ENCODE measurements at regions not wholly inside any gene's neighbourhood (a gene's known extent, or its start where the extent isn't known, plus 50 kb on each side); places are given as distances from the start of the nearest gene placed in this dataset.
"Not testable (repeated sequence)": the region's sequence is repeated elsewhere in the genome, so short reads cannot be mapped to it uniquely, and the experiment has no call there.

DNA sequence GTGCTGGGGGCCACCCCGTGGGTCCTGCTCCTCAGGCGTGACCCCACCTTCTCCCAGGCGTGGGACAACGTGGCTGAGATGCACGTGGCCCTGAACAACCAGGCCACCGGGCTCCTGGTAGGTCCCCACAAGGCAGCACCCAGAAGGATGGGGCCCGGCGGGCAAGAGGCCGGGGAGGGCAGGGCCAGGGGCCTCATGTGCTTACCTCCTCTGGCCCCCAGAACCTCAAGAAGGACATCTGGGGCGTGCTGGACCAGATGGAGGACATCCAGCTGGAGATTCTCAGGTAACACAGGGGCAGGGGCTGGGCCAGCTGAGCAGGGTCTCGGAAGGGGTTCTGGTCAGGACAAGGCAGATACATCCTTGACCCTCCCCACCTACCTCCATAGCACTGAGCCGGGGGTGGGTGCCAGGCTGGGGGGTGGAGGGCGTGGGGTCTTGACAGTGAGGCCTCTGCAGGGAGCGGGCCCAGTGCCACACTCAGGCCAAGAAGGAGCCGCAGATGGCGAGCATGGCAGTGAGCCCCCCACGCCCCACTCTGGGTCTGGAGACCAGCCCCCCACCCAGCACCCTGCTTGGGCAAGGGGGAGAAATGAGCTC, 186.3 kb downstream of the IGLL1 start:
- no peak for DNase-seq

DNA sequence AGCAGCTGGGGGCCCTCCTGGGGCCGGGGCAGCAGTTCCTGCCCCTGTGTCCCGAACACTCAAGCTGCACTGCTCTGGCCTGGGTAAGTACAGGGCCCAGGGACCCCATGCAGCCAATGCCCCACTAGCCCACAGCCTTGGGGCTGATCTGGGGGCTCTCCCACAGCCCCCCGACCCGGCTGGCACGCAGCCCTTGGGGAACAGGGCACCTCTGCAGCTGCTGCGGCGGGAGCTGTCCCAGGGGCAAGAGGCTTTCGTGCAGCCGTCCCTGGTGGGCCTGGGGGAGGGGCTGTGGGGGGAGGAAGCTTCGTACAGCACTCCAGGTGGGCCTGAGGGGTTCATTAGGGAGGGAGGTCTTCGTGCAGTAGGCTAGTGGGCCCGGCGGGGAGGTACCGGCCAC, 186.9 kb downstream of the IGLL1 start:
- DNase-seq: not testable (repeated sequence)

DNA sequence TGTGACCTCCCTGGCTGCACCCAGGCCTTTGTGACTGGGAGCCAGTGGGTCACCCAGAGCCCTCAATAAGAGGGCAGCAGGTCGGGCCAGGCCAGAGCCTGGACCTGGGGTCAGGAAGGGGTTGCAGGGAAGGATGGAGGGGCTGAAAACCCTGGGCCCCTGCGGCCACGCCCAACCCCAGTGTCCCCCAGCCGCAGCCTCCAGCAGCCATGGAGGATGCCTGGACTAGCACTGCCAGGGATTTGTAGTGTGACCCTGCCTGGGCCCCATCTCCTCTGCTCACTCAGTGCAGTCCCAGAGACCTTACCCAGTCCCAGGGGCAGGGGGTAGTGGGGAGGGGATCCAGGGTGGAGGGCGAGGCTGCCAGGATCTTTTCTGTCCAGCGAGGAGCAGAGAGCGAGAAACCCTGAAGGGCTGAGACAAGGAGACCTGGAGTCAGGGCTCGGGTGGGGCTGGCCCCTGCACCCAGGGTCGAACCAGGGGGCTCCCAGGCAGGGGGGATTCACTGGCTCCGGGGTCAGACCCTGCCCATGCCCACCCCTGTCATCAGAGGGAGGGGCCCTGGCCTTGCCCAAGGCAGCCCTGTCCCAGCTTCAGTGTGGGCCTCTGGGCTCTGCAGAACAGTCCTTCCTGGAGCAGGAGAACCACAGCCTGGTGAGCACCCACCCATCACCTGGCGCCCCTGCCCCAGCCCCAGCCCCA, 187.5 kb downstream of the IGLL1 start:
- DNase-seq: no peak

DNA sequence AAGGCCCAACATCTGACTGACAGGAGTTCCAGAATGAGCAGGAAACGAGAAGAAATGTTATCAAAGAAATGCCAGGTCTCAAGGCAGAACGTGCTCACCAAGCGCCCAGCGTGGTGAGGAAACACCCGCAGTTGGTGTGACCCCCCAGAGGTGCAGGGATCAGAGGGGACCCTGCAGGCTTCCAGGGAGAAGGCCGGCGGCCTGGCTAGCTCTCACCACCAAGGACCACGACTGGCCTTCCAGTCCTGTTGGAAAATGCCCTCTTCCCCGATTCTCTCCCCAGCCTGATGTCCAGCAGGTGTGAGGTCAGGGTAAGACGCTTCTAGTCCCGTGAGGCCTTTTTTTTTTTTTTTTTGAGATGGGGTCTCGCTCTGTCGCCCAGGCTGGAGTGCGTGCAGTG, 189.1 kb downstream of the IGLL1 start:
- no peak for DNase-seq

DNA sequence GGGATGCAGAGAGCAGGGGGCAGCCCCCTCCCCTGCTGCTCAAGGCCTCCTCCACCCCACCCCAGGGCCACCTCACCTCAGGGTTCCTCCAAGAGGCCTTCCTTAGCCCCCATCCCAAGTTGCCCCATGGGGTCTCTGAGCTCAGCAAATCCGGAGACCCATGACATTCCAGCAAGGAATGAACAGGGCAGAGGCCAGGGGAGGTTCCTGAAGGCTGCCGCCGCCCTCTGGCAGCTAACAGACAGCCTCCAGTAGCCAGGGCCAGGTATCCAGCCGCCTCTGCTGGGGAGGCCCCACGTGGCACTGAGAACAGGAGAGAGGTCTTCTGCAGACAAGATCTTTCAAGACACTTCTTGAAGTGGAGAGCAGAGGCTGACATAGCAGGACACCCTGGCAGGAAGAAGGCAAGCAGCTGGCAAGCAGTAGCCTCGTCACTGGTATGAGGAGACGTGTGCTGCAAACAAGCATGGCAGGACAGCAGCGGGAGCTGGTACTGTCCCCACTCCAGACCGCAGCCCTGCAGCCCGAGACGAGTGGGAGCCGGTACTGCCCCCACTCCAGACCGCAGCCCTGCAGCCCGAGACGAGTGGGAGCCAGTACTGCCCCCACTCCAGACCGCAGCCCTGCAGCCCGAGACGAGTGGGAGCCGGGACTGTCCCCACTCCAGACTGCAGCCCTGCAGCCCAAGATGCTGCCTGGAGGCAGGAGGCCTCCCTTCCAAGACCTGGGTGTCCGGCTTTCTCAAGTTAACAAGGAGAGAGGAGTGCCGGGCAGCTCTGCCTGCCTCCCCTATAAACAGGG, 190.6 kb downstream of the IGLL1 start:
- no peak for DNase-seq

DNA sequence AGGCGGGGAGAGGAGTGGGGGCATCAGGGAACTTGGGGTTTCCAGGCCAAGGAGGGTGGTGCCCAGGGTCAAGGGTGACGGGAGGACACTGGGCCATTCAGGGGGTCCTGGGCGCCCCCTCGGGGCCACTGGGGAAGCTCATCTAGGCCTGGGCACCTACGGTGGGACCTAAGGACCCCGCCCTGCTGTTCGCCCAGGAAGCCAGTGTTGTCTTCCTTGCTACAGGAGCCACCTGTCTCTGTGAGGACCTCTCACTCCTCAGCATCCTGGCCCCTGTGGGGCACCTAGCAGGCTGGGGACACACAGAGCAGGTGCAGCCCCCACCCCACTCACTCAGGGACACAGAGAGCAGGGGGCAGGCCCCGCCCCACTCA, 191.6 kb downstream of the IGLL1 start:
- no peak for DNase-seq

DNA sequence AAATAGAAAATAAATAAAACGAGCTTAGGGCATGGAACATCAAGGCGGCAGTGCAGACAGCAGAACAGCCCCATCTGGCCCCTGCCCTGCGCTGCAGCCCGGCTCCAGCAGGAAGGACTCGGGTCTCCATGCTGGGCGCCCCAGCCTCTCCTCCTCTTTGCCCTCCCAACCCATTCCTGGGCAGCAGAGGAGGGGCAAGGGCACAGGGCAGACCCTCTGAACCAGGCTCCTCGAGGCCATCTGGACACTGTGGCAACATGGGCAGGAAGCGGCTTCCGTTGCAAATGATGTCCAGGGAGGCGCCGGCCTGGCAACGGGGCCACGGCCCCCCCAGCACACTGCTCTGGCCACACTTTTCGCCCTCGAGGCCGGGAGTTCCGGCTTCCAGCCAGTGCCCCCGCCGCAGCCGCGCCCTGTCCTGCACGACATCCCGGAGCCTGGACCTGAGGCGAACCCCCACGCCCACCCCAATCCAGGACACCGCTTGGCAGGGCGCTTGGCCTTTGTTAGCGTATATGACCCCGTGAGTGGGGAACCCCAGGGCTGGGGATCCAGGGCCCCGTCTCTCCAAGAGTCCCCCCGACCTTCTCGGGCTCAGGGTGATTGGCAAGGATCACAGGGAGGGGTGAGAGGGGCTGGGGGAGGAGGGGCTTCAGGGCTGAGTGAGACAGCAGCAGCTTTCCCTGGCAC, 192.1 kb downstream of the IGLL1 start:
- DNase-seq: no peak

DNA sequence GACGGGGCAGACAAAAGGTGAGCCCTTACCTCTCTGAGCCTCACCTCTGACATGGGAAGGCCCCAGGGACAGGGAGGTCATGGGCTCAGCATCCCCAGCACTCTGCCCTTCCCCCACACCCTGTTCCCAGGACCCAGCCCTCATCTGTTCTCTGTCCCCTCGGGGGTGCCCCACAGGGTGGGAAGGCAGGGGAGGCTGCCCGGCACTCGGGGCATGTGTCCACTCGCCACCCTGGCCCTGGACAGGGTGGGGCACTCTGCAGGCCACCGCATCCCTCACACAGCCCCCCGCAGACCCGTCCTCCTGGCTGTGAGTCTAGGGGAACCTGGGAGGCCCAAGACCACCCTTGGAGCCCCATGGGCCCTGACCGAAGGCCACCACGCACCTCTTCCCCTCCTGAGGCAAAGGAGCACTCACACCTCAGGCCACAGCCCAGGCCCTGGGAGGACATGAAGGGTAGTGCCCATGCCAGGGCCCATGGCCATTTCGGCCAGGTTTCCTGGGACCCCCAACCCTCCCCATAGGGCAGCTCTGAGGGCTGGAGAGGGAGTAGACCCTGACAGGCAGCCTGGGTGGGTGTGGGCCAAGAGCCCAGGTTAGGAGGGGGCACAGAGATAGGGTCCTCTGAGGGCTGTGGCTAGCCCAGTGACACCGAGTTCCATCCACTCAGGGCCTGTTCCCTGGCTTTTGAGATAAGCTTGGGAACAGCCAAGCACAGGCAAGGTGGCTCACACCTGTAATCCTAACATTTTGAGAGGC, 193.1 kb downstream of the IGLL1 start:
- no peak for DNase-seq

DNA sequence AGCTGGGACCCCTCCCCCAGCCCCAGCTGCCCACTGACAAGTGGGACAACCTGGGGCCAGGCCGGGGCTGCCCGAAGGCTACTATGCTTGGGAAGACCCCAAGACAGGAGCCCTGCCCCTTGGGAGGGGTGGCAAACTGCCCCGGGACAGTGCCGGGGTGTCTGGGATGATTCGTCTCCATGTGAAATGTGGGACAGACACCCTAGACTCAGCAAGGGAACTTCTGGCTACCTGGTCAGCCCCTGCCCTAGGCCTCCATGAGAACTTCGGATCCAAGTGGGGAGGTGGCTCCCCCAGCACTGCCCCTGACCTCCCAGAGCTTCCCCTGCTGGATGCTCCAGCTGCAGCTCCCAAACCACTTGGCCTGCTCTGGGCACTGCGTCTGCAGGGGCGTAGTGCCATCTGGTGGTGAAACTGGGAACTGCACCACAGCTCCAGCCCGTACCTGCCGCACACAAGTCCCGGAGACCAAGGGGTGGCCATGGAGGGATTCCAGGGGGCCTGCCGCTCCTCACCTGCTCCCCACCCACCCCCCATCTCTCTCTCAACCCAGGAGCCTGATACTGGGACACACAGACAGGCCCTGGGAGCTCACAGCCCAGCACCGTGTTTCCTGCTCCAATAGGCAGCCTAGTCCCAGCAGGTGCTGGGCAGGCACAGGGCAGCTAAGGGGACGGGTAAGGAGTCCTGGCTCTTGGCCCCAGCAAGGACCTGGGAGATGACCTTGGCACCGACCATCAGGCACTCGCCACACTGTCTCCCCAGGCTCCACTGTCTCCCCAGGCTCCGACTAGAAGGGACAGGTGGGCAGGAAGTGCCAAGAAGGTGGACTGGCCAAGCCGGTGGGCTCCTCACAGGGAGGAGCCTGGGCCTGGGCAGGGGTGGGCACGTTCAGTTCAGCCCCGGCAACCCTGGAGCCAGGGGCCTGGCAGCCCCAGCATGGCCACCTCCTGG, 194.1 kb downstream of the IGLL1 start:
- DNase-seq: peak; percentile 87

DNA sequence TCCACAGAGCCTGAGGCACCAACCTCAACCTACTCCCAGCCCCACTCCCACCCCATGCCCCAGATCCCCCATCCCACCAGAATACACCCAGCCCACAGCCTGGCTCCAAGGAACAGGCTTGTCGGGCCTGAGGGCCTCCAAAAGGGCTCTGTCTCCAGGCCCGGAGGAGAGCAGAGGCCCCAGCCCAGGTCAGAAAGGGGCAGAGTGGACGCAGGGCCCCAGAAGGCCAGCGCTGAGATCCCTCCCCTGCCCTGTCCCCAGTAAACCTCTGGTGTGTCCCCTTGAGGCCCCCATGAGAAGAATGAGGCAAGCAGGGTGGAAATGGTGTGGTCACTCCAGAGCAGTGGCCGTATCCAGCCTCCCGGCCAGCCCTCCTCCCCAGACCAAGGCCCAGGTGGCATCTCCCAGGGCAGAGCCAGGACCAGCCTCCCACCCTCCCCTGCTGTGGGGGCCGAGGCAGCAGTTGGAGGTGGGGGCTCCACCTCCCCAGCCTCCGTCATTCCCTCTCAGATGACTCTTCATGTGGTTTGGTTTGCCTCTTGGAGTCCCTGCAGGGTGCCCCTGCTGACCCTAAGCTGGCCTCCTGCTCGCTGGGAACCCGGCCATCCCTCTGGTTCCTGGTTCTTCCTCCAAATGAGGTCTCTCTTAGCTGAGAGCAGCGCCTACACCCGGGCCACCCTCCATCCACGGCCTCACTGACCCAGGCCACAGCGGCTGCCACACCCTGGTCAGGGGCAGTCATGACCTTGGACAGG, 195.0 kb downstream of the IGLL1 start:
- no peak for DNase-seq

DNA sequence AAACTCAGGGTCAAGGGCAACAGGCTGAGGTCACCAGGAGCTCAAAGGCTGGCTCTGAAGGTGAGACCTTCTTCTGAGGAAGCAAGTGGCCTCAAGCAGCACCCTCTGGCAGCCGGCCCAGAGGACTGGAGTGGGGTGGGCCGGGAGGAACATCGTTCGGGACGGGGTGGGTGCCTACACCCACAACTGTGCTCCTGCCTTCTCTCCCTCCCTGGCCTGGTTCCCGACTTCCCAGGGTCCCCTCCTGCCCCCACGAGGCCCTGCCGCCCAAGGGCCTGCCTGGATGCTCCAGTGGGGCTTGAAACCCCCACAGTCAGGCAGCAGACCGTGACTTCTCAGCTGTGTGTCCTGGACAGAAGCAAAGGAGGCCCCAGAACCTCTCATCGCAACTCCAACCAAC, 195.7 kb downstream of the IGLL1 start:
- no peak for DNase-seq

DNA sequence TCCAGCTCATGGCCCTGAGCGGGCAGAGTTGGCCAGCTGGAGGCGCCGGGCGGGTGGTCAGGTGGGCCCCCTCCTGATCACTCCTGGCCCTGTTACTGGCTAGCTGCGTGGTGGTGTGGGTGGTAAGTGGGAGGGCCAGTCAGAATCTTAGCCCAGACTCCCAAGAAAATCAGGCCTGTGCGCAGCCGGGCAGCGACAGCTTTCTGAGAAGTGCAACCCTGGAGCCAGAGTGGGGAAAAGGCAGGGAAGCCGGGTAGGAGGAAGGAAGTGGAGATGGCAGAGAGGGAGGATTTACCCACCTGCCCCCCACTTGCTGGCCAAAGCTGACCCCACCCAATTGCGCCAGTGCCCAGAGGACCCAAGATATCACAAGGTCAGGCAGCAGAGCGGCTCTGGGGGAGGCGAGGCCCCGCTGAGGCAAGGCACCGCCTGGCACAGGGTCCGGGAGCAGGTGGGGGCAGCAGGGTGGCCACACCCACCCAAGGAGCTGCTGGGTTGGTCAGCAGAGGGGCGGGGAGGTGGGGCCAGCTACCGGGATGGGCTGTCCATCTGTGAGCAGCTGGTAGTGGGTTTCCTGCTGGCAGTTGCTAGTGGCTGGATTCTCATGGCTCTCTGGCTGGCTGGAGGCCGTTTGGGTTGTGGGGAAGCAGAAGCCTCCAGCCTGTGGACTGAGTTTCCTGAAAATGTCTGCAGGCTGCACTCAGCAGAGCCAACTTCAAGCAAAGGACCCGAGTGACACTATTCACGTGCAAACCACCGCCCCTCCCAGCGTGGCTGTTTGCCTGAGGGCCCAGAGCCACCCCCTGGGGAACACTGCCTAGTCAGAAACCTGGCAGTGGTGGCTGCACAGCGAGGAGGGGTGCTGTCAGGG, 196.4 kb downstream of the IGLL1 start:
- no peak for DNase-seq

DNA sequence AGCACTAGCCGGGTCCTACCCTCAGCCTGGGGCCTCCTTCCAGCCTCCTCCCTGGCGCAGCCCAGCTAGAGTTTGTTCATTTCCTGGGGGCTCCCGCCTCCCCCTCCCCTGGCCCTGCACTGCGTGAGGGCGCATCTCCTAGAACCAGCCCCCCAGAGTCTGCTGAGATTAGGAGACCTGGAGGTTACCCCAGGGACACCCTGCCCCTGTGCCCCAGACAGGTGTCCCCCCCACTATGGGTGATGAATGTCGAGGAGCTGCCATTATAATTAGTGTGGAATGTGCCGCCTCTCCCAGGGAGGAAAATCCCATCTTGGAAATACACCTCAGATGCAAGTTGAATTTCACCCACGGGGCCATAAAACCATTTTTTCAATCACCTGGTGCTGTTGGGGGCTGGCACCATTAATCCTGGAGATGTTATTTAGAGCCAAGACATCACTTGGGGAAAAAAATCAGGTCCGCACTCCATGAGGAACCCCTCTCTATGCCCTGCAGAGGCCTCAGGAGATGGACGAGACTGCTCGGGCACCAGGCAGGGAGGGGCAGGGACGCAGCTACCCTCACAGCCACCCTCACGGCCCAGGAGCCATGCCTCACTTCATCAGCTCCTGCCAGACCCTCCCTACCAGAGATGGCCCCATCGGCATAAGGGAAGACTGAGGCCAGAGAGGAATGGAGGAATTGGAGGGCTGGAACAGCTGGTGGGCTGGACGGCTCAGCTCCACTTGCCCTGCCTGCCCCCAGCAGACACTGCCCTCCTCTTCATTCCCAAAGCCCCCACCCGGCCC, 197.5 kb downstream of the IGLL1 start:
- DNase-seq: no peak

DNA sequence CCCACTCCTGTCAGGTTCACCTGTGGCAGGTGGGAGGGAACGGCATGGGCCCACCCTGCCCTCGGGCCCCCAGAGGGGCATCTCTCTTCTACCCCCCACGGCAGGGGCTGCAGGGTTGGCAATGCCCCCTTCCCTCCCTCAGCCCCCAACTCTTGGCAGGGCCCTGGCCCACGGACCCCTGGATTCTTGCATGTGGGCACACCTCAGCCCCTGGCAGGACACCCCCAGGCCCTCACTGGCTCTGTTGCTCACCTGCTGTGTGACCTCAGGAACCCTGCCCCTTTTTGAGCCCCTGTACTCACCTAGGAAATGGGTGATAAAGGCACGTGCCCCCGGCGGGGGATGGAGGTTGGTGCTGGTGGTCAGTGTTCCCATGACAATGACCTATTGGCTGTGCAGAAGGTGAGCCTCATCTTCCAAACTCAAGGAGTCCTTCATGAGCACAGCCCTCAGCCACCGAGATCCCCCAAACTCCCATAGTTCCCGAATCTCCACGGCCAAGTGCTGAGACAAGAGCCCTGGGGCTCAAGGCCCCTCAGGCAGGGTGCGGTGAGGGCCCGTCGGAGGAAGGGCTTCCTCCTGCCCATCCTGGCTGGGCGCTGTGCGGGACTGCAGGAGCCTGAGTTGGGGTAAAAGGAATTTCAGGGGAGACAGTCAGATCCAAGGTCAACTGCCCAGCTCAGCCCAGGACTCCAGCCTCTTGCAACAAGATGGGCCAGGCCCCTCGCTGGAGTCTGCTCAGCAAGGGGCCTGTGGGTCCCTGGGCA, 198.2 kb downstream of the IGLL1 start:
- DNase-seq: no peak

DNA sequence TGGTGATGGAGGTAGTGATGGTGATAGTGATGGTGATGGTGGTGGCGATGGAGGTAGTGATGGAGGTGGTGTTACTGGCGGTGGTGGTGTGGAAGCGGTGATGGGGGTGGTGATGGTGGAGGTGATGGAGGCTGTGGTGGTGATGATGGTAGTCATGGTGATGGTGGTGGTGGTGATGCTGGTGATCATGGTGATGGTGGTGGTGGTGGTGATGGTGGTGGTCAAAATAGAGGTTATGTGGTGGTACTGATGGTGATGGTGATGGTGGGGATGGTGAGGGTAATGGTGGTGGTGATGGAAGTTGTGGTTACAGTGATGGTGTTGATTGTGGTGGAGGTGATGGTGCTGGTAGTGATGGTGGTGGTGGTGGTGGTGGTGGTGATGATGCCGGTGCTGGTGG, 199.2 kb downstream of the IGLL1 start:
- no peak for DNase-seq

DNA sequence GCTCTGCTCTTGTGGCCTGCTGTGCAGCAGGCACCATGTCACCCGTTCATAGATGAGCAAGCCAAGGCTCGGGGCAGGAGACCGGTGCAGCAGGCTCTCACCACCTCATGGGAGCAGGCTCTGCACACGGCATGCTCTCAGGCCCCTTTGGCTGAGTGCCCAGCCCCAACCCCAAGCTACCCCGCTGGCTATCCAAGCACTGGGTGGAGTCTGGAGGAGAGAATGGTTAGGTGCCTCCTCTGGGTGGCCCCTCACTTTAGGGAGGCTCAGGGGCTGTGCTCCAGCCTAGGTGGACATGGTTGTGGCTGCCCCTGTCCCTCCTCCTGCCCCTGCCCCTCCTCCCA, 199.9 kb downstream of the IGLL1 start:
- DNase-seq: no peak

DNA sequence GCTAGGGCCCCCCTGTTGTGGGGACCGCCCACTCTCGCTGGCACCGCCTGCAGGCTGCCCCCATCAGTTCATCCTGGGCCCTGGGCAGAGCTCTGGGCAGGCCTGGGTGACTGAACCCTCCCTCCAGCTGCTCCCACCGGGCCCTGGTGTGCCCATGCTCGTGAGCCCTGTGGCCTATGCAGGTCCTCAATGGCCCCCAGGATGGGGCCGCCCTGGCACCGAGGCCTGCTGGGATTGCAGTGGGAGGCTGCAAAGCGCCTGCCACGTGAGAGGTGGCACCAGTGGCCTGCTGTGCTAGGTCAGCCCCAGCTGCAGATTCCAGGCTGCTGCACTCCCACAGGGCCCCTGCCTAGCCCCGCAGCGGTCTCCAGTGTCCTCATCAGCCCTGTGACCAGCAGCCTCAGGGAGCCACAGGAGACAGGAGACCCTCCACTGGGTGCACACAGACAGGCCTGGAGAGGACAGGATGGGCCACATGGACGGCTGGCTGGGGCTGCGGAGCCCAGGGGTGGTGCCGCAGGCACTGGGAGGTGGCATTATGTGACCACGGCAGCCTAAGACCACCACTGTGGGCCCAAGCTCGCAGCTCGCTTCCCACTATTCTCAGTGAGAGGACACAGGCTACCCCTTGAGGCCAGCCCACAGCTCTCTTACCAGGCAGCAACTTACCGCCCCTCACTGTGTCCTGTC, 199.4 kb downstream of the BCR start:
- not testable (repeated sequence) for DNase-seq

DNA sequence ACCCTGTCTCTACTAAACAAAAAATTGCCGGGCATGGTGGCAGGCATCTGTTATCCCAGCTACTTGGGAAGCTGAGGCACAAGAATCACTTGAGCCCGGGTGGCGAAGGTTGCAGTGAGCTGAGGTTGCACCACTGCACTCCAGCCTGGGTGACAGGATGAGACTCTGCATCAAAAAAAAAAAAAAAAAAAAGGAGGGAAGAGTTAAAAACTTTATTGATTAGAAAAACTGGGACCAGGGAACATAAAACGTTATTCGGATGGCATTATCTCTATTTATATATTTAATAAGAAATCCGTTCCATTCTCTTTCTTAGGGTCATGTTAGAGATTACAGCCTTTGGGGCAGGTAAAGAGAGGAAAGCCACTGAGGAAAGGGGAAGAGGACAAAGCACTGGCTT, 197.5 kb downstream of the BCR start:
- DNase-seq: no peak
